ENCODE measurements at regions not wholly inside any gene's neighbourhood (a gene's known extent, or its start where the extent isn't known, plus 50 kb on each side); places are given as distances from the start of the nearest gene placed in this dataset.

DNA sequence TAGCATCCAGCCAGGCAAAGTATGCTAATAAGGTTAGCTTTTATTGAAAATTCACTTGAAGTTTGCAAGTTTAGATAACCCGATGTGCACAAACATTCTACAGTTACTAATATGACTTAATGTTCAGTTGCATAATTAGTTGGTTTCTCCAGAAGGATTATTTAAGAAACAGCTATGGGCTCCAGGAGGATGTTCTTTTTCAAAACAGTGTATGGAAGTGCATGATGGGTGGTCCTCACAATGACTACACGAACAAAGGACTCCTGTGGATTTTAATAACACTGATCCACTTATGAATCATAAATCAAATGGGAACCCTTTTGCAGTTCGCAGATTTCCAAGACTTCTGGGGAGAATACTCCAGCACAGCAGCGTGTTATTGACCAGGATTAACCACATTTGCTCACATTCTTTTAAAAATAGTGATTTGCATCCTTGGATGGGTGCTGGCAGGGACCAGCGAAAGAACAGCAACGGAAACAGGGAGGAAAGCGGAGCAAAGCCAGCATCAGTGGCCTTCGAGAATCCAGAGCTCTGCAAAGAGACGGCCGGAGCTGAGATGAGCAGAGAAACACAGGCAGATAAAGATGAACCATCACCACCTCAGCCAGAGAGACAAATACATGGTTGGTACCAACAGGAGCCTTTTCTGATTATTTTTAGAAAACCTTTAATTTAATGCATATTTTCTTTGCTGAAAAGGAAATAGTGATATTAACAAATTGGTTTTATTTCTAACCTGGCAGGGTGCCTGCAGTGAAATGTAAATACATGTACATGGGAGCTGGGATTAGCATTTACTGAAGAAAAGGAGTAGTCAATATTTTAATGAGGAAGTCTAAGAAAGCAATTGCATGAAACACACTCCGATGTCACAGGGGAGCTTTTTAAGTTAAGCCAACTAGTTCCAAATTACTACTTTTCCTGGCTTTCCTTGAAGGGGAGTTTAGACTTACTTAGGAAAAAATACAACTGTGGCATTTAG, 623.2 kb upstream of the ZFHX3 start:
- Histone ChIP-seq H3K9me2 (ENCODE audit: insufficient read depth, low read length) (no peaks in the 10 kb centered on the region), H3K27ac (ENCODE audit: low read depth, low read length, poor library complexity, severe bottlenecking) (no peak overlapping the region), H3K79me2 (ENCODE audit: insufficient read depth, low read depth, low read length) (no peaks in the 10 kb centered on the region), H3K9me3 (ENCODE audit: low read length) (no peaks in the 10 kb centered on the region), H2AFZ (ENCODE audit: low read length) (no peak overlapping the region), H3K4me1 (ENCODE audit: insufficient read depth, low read length, poor library complexity, severe bottlenecking) (no peaks in the 10 kb centered on the region), H4K20me1 (ENCODE audit: insufficient read depth, low read length) (no peaks in the 10 kb centered on the region), H3K4me2 (ENCODE audit: low read length) (no peak overlapping the region), H3K36me3 (ENCODE audit: insufficient read depth, low read length) (no peaks in the 10 kb centered on the region), H3K4me3 (ENCODE audit: low read depth, low read length, poor library complexity, severe bottlenecking) (no peak overlapping the region)
- no peak for DNase-seq (ENCODE audit: low spot score)
- intact Hi-C loops (cut with micrococcal nuclease; ENCODE audit: unreplicated experiment), result no loop called here
- TF ChIP-seq, protein P1, sequence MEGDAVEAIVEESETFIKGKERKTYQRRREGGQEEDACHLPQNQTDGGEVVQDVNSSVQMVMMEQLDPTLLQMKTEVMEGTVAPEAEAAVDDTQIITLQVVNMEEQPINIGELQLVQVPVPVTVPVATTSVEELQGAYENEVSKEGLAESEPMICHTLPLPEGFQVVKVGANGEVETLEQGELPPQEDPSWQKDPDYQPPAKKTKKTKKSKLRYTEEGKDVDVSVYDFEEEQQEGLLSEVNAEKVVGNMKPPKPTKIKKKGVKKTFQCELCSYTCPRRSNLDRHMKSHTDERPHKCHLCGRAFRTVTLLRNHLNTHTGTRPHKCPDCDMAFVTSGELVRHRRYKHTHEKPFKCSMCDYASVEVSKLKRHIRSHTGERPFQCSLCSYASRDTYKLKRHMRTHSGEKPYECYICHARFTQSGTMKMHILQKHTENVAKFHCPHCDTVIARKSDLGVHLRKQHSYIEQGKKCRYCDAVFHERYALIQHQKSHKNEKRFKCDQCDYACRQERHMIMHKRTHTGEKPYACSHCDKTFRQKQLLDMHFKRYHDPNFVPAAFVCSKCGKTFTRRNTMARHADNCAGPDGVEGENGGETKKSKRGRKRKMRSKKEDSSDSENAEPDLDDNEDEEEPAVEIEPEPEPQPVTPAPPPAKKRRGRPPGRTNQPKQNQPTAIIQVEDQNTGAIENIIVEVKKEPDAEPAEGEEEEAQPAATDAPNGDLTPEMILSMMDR (conservative IDR thresholded peaks at IDR 0.05; ENCODE audit: low read length), result no peak
- no peak for TF ChIP-seq EZH2phosphoT487 (IDR thresholded peaks at IDR 0.05; ENCODE audit: borderline replicate concordance, low read depth, low read length)
- ChIA-PET POLR2A (no interaction called here), CTCF (ENCODE audit: unreplicated experiment) (no interaction called here)
- no TSS peak for BruUV-seq (replicated peaks)

DNA sequence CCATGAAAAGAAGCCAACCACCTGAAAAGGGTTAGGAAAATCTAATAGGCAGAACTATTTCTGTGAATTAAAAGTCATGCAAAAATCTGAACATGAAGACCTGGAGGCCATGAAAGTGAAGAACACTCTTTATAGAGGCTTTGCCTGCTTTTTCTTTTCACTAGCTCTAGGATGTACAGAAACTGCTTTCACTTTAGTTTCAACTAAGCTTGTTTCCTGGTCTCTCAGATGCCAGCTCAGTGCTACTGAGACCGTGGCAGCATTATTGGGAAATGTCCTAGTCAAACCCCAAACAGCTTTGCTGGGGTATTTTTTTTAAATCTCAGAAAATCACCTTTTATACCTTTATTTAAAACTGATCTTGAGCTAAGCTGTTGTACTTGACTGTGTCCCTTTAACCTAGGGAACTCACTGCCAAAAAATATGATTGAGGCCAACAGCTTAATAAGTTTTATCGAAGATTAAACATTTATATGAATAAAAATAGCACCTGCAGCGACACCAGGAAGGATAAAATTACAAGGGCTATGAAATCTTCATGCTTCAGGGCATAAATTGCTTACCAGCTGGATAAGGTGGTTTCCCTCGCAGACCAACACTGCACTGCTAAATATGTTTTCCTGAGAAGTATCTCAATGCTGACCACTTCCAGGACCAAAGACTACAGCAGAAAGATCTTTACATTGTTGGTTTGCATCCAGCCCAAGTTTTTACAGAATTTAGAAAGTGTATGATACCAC, 621.8 kb upstream of the ZFHX3 start:
- no peaks in the 10 kb centered on the region for H3K36me3 ChIP-seq (ENCODE audit: insufficient read depth, low read length)
- no peaks in the 10 kb centered on the region for H3K4me1 ChIP-seq (ENCODE audit: insufficient read depth, low read length, poor library complexity, severe bottlenecking)
- H3K79me2 ChIP-seq (ENCODE audit: insufficient read depth, low read depth, low read length), result no peaks in the 10 kb centered on the region
- no peak overlapping the region for H3K27ac ChIP-seq (ENCODE audit: low read depth, low read length, poor library complexity, severe bottlenecking)
- intact Hi-C loops (cut with micrococcal nuclease; ENCODE audit: unreplicated experiment), result no loop called here
- ChIA-PET POLR2A (interaction anchor here (0.7 kb wide), 1 partner anchor 29 kb away, joined by 3 read pairs; no protein-coding TSS in a partner anchor), CTCF (ENCODE audit: unreplicated experiment) (no interaction called here)
- no peaks in the 10 kb centered on the region for H4K20me1 ChIP-seq (ENCODE audit: insufficient read depth, low read length)
- no peak overlapping the region for H2AFZ ChIP-seq (ENCODE audit: low read length)
- TF ChIP-seq, protein P1 (conservative IDR thresholded peaks at IDR 0.05; ENCODE audit: low read length), result no peak
- TF ChIP-seq EZH2phosphoT487 (IDR thresholded peaks at IDR 0.05; ENCODE audit: borderline replicate concordance, low read depth, low read length), result no peak
- H3K9me2 ChIP-seq (ENCODE audit: insufficient read depth, low read length), result no peaks in the 10 kb centered on the region
- H3K4me2 ChIP-seq (ENCODE audit: low read length), result no peak overlapping the region
- BruUV-seq (replicated peaks), result no TSS peak
- H3K9me3 ChIP-seq (ENCODE audit: low read length), result no peaks in the 10 kb centered on the region
- no peak overlapping the region for H3K4me3 ChIP-seq (ENCODE audit: low read depth, low read length, poor library complexity, severe bottlenecking)
- DNase-seq (ENCODE audit: low spot score), result no peak

All from OCI-LY7 (cell line).